ENCODE measurements at regions not wholly inside any gene's neighbourhood (a gene's known extent, or its start where the extent isn't known, plus 50 kb on each side); places are given as distances from the start of the nearest gene placed in this dataset.

DNA sequence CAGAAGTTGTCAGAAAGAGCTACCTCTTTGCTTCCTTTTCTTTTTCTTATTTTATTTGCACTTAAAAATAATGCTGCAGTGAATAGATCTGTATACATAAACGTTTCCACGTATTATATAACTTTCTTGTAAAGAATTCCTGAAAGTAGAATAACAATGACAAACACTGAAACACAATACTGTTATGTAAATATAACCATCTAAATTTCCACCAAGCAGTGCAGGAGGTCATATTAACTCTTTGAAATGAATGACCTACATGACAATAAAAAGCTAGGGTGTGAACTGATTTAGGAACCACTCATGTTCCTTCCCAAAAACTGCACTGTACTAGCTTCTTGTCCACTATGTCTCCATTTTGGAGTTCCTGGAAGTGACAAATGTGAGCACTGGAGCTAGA lies 85.8 kb downstream of the COX18 start:
- DNase-seq (ENCODE audit: low read depth) = no peak
- TF ChIP-seq, protein P1, sequence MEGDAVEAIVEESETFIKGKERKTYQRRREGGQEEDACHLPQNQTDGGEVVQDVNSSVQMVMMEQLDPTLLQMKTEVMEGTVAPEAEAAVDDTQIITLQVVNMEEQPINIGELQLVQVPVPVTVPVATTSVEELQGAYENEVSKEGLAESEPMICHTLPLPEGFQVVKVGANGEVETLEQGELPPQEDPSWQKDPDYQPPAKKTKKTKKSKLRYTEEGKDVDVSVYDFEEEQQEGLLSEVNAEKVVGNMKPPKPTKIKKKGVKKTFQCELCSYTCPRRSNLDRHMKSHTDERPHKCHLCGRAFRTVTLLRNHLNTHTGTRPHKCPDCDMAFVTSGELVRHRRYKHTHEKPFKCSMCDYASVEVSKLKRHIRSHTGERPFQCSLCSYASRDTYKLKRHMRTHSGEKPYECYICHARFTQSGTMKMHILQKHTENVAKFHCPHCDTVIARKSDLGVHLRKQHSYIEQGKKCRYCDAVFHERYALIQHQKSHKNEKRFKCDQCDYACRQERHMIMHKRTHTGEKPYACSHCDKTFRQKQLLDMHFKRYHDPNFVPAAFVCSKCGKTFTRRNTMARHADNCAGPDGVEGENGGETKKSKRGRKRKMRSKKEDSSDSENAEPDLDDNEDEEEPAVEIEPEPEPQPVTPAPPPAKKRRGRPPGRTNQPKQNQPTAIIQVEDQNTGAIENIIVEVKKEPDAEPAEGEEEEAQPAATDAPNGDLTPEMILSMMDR (conservative IDR thresholded peaks at IDR 0.05; ENCODE audit: low read depth, low read length) = no peak
- H3K4me3 ChIP-seq (ENCODE audit: low read depth, low read length) = no peak overlapping the region

DNA sequence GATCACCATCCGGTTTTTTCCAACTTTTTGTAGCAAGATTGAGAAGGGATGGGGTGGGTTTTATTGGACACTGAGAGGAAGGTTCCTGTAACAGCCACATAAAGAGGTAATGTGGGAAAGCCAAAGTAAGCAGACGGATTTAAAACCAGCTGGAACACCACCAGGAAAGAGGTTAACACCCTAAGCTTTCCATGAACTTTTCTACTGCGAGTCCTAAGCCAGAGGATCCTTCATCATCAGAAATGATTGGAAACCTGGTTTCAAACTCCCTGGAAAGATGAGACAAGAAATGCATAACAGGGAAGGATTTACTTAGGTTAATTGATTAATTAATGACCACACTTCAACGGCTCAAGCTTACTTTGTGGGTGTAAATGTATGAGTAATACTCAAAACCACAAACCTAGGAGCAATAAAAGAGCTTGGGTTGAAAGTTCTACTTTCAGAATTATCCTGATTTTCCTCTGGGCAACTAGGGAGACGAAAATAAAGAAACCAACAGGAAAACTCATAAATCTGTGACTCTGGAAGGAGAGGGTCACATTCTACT lies 91.5 kb downstream of the COX18 start:
- no peak overlapping the region for H3K4me3 ChIP-seq (ENCODE audit: low read depth, low read length)
- TF ChIP-seq, protein P1 (conservative IDR thresholded peaks at IDR 0.05; ENCODE audit: low read depth, low read length) = no peak
- DNase-seq (ENCODE audit: low read depth) = no peak

GRCh38 chr4:72975488-72975784 lies 94.1 kb downstream of the COX18 start:
- no peak overlapping the region for H3K4me3 ChIP-seq (ENCODE audit: low read depth, low read length)
- DNase-seq (ENCODE audit: low read depth) = peak; percentile 52
- TF ChIP-seq, protein P1 (conservative IDR thresholded peaks at IDR 0.05; ENCODE audit: low read depth, low read length) = no peak

DNA sequence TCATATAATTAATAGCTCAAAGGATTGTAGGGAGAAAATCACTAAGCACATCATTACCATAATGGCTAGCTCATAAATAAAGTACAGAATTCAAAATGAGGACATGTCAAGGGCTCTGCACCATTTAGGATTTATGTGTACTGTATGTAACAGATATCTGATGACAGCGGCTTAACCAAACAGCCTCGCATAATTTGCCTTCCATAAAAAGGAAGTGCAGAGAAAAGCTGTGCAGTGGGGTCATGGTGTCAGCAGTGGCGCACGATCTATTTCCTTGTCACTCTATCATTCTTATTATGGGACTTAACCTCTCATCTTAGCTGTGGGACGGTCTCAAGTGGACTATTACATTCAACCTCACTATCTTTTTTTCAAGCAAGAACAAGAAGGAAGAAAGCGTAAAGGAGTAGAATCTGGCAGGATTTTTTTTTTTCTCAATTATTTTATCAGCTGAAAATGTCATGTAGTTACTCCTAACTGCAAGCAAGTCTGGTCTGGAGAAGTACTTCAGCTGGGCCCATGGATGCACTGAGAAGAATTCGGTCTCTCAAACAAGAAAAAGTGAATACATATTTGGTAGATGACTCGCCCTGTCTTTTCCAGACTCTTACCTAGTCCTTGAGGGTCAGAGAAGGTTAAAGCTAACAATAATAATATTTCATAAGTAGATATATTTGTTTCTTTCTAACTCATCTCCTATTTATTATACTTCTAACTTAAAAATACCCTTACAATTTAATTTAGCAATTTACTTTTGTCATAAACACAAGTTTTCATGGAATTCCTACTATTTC lies 94.6 kb downstream of the COX18 start:
- H3K4me3 ChIP-seq (ENCODE audit: low read depth, low read length) = no peak overlapping the region
- TF ChIP-seq, protein P1 (conservative IDR thresholded peaks at IDR 0.05; ENCODE audit: low read depth, low read length) = no peak
- DNase-seq (ENCODE audit: low read depth) = peak; percentile 74

DNA sequence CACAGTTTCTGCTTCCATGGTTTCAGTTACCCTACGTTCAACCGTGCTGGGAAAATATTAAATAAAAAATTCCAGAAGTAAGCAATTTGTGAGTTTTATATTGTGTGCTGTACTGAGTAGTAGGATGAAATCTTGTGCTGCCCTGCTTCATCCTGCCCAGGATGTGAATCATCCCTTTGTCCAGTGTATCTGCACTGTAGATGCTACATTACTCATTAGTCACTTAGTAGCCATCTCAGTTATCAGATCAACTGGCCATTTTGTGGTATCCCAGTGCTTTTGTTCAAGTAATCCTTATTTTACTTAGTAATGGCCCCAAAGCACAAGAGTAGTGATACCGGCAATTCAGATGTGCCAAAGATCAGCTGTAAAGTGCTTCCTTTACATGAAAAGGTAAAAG lies 97.9 kb downstream of the COX18 start:
- peak; percentile 86 for DNase-seq (ENCODE audit: low read depth)
- TF ChIP-seq, protein P1 (conservative IDR thresholded peaks at IDR 0.05; ENCODE audit: low read depth, low read length) = no peak
- H3K4me3 ChIP-seq (ENCODE audit: low read depth, low read length) = no peak overlapping the region

DNA sequence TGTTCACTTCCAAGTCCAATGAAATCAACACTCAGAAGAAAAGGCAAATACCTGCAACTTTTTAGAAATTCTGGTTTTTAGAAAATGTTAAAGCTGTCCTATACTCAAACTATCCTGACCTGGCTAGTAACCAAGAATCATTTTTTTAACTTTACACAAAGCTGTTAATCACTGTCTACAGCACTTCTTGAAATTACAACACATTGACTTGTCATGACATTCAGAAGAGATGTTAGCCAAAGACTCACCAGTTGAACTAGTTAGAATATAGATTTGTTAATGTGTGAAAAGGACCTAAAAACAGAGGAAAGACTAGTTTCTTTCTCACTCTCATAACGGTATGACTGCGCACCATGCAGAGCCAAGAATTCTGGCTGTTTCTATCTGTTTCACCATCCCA lies 98.8 kb downstream of the COX18 start:
- DNase-seq (ENCODE audit: low read depth) = no peak
- TF ChIP-seq, protein P1 (conservative IDR thresholded peaks at IDR 0.05; ENCODE audit: low read depth, low read length) = no peak
- no peak overlapping the region for H3K4me3 ChIP-seq (ENCODE audit: low read depth, low read length)

DNA sequence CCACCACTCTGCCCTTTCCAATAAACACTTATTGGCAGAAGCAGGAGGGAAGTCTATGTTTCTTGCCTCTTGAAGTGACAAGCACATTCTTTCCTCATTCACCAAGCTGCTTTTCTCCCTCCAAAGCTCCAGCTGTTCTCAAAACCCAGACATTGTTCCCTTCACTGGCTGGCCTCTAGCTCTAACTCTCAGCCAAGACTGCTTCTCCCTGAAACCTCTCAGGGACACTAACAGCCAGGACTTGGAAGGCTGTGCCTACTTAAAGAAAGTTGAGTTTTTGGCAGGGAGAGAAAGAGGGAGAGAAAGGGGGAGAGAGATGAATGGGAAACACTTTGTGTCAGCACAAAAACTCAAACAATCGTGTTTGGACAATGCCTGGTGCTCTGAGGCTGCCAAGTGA lies 99.5 kb downstream of the COX18 start:
- H3K4me3 ChIP-seq (ENCODE audit: low read depth, low read length) = no peak overlapping the region
- DNase-seq (ENCODE audit: low read depth) = peak; percentile 42
- TF ChIP-seq, protein P1 (conservative IDR thresholded peaks at IDR 0.05; ENCODE audit: low read depth, low read length) = no peak

Measured in choroid plexus epithelial cell (primary cell).